Fibroblast of the conjunctiva (primary cell): ENCODE measurements at regions not wholly inside any gene's neighbourhood (a gene's known extent, or its start where the extent isn't known, plus 50 kb on each side); places are given as distances from the start of the nearest gene placed in this dataset.

Source experiments
- DNase-seq: peaks from one replicate; pipeline ENCODE4 v3.0.0-alpha.2; 2010; ENCODE audit warnings: low read depth

DNA sequence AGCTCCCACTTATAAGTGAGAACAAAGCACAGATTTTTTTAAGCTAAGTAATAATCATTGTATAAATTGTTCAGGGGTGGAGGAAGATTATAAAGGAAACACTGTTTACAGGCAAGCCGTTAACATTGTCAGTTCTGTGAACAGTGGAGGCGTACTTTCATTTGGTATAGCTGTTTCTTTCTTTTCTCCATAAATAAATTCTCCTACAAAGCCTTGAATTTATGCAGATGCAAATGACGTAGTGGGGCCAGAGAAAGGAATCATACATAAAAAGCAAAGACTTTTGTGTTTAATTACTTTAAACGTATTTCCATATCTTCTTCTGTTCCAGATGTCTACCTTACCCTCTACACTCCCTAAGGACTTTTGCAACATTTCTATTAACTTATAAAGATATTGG, 914.9 kb downstream of the ZPLD1 start:
- DNase-seq = no peak

DNA sequence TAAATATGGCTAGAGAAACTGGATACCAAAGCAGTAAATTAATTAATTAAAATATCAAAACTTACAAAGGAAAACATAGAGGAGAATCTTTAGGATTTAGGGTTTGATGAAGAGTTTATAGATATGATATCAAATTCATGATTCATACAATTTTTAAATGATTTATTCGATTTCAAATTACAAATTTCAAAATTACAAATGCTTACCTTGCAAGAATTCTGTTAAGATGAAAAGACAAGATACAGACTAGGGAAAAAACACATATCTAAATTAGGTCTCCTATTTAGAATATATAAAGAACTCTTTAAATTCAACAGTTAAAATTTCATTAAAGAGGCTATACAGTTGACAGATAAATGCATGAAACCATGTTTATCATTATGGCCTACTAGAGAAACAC, 930.7 kb downstream of the ZPLD1 start:
- no peak for DNase-seq

DNA sequence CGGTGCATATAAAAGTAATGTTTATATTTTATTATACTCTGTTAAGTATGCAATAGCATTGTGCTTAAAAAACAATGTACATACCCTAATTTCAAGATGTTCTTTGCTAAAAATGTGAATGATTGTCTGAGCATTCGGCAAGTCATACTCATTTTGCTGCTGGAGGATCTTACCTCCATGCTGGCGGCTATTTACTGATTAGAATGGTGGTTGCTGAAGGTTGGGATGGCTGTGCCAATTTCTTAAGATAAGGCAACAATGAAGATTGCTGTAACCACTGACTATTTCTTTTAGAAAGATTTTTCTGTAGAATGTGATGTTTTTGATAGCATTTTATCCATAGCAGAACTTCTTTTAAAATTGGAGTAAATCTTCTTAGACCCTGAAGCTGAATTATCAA, 932.7 kb downstream of the ZPLD1 start:
- DNase-seq = no peak

DNA sequence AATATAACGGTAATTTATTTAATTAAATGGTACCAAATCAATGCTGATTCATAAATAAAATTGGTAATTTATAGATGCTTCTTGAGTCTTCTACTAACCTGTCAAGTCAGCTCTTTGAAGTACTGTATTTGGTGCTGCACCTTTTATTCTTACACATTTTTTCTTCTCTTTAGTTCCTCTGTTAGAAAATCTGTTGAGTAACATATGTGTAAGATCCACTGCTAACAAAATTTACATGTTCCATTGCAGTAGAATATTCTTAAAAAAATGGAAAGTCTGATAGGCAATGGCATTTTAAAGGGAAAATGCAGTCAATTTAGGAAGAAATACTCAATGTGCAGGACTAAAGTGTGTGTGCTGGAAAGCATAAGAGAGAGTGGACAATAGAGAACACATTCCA, 936.6 kb downstream of the ZPLD1 start:
- DNase-seq = no peak

DNA sequence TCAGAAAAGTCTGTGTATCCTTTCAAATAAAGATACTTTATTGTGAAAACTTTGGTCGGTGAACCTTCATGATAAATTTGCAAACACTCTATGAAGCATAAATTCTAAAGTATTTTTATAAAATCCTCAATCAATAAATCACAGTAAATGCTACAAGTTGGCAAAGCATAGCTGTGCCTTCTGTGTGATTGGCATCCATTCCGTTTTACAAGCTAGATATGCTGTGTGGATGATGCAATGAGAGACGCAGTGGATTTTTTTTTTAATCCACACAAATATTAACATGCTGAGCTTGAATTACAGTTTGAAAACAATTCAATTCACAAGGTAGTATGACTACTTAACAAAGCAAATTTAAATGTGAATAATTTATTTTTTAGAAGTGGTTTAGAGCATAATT, 937.2 kb downstream of the ZPLD1 start:
- DNase-seq = no peak

DNA sequence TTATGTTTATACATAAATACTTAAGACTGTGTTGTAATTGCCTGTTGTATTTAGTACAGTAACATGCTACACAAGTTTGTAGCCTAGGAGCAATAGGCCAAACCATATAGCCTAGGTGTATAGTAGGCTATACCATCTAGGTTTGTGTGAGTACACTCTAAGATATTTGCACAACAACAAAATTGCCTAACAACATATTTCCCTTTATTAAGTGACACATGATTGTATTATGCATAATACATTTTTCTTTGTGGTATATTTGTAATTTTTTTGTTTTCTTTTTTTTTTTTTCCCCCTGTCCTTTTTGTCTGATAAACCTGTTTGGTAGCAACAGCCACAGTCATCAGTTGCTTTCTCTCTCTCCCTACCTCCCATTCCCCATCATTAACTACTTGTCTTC, 945.6 kb downstream of the ZPLD1 start:
- DNase-seq = no peak

DNA sequence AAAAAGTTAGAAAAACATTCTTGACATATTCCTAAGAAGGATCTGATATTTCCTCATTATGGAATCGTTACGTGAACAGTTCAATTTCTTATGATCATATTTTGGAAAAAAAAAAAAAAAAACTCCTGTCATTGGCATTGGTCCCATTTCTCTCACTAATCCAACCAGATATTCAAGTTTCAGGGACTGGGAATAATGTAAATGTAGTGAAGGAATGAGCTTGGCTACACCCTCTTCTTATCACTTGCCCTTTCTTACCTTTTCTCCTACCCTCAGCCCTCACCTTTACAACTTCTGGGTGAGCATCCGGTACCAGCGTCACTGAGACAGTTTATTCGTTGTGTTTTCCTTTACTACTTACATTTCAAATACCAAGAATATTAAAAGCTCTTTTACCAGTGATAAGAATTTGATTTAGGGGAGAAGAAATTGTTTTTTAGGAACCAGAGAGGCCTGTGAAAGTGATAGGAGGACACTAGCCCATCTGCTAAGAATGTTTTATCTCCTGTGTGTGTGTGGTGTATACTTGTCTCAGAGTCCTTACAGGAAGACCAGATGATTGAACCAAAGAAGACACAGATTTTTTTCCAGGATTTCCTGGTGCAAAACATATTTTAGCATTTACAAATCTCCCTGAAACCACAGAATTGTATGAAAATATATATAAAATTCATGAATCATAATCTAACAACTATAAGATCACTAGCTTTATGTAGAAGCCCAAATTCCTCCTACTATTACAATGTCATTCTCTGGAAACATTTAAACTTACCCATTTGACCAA, 946.7 kb downstream of the ZPLD1 start:
- DNase-seq = no peak

DNA sequence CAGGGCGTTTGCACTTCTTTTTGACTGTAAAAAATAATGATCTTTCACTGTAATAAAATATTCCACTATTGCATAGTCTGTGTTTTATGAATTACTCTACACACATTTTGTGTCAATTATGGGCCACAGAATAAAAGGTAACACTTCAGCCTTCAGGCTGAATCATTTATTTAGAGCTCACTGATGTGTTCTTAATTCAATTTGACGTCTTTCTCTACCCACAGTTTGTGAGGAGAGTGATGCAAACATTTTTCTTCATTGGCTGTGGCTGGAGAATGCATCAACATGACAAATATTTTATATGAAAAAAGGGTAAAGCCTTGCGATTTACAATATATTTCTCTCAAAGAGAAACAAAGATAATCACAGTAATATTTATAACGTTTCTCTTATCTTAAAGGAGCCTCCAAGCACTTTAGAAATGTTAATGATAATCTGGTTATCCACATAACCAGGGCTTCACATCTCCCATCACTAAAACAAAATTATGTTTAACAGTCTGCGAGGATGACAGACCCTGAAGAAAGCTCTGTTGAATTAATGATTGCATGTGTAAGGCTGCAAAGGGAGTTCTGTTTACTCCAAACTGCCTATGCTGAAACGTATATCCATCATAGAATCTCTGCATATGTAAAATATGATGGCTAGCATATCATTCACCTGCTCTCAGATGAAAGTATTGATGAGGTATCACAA, 951.3 kb downstream of the ZPLD1 start:
- no peak for DNase-seq

DNA sequence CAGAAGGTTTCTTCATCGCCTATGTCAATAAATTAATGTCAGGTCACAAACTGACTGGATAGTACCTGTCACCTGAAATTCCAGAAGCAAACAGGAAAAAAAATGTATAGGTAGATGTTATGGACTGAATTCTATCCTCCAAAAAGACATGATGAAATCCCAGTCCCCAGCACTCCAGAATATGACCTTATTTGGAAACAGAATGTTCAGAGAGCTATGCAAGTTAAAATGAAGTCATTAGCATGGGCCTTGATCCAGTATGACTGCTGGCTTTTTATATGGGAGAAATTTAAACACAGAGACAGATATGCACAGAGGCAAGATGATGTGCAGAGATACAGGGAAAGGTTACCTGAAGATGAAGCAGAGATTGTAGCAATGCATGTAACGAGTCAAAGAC, 953.4 kb downstream of the ZPLD1 start:
- DNase-seq = peak; percentile 24

DNA sequence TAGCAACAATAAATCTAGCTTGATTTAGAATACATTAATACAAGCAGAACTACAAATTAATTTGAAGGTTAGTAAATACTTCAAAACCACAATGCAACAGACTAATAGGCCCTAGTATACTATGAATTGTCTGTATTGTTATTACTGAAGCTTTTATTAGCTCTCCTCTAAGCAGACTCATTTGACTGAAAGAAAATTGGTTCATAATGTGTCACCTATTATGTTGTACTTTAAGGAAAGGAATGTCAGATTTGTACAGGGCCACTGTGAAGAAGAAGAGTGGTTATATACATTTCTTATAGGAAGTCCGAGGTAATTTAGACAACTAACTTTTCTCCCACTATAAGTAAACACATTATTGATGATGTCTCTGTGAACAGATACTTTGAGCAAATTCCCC, 954.5 kb downstream of the ZPLD1 start:
- no peak for DNase-seq

DNA sequence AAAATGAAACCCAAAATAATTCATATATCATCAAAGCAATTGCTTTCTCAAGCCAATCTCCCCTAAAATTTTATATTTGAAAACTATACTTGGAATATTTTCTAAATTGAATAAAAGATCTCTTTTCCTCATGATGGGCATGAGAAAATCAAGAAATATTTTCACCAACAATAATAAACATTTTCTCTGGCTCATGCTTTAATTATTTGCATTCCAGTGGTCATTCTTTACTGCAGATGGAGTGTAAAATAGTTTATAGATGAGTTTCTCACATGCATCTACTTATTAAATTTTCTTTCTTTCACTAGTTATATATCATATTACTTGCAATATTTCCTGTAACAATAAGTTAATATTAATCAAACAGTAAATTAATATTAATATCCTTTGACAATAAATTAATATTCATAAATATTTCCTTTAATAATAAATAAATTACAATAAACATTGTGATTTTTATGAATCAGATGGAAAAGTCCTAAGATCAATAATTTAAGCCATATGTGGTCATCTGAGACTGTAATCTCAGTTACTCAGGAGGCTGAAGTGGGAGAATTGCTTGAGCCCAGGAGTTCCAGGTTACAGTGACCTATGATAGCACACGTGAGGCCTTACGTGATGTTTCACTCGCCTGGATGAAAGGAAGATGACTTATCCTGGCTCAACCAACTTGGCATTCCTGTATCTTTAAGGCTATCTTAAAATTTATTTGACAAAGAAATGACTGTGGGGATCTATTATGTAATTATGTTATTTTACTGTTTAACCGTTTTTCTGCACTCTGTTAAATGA, 958.8 kb downstream of the ZPLD1 start:
- no peak for DNase-seq

DNA sequence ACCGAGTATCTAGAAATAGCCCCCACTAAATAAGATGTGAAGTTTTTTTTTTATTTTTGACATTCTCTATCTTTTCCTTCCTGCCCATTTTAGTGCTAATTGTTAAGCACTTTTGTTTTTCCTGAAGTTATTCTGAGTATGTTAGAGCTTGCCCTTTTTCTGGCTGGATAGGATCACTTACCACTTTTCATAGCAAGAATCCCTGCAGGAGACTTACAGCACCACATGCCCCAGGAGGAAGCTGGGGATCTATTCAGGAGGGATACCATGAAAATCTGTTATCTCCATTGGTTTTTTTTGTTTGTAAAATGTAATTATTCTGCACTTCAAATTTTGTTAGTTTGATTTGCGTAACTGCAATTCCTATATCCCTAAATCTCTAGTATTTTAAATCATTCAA, 968.4 kb downstream of the ZPLD1 start:
- DNase-seq = no peak

DNA sequence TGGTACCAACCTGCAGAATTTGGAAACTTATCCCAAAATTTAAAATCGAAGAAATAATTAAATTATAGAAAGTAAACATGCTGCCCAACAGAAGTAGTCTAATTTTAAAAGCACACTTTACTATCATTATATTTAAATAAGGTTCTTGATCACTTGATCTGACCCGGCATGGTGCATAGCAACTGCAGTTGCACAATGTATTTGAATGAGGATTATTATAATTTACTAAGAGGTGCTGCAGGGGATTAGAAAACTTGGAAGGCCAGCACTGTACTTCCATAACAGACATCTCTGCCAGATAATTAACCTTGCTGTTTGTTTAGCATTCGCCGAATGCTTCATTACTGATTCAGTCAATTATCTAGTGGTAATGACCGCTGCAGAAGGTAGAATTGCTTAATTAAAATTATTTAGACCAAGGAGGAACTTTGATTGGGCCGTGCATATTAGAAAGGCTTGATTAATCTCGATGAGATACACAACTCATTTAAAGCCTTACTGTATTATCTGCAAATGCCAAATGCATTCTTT, 971.6 kb downstream of the ZPLD1 start:
- DNase-seq = no peak

DNA sequence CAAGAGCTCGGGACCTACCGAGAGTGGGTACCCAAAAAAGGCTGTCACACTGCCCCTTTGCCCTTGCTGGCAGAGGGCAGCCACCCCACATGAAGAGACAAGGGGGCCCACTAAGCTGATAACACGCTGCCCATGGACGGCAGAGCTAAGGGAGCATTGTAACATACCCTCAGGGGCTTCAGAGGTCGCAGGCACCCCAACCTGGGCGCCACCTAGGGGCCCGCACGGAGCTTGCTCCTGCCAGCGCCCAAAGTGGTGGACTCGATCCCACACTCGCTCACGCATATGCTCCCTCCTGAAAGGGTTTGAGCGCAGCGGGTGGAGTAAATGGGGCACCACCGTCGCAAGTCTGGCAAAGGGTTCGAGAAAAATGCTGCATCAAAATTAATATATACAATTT, 975.4 kb downstream of the ZPLD1 start:
- DNase-seq = no peak

DNA sequence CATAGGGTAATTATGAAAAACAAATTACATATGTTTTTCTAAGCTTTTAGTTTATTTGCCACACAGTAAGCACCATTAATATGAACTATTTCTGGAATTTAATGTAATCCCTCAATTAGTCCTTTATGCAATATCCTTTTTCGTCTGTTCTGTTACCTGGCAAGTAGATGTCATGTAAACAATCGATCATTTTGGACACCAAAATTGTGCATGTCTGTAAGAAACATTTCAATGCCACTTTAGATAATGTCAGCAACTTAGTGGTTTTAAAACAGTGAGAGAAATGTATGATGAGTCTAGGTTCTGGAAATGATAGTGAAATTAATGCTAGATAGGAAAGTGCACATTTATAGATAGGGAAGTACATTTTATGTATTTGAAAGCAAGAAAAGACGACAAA, 986.6 kb downstream of the ZPLD1 start:
- DNase-seq = no peak

DNA sequence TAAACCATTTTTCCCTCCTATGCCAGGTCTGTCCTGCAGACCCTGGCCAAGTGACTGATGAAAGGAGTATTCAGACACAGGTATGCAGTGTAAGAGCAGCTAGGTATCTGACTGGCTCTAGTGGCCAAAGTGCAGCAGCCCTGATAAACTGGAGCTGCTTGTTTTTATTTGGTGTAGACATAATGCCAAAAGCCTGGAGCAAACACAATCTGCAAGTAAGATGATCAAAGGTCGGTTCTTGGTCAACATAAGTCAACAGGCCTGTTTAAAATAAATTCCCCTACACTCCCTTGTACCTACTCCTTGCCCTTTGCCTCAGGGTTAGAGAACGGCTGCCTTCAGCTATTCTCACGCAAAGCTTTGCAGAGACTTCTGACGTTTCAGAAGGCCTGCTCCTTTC, 1003.1 kb downstream of the ZPLD1 start:
- no peak for DNase-seq

DNA sequence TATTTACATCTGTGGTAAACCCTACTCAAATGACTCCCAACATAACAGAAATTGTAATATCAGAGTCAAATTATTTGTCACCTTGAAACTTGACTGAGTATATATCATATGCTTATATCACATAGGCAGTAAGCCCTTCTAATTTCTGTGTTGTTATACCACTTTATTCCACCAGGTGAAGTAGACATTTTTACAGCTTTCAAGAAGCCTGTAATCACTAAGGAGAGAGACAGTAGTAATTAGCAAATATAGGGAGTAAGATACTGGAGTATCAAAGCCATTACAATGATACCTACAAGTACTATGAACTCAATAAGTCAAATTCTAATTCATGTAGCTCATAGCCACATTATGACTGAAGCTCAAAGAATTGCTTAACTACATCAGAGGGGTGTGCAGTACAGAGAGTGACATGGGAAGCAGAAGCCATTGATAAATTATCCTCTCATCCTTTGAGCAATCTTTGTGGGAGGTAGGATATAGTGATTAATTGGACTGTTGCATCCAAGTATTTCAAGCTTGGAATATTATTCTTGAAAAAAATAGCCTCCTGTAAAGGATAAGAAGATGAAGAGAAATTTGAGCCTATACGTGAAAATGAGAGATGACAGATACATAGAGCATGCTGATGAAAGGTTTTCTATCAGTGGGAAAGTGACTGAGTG, 1005.9 kb downstream of the ZPLD1 start:
- no peak for DNase-seq

DNA sequence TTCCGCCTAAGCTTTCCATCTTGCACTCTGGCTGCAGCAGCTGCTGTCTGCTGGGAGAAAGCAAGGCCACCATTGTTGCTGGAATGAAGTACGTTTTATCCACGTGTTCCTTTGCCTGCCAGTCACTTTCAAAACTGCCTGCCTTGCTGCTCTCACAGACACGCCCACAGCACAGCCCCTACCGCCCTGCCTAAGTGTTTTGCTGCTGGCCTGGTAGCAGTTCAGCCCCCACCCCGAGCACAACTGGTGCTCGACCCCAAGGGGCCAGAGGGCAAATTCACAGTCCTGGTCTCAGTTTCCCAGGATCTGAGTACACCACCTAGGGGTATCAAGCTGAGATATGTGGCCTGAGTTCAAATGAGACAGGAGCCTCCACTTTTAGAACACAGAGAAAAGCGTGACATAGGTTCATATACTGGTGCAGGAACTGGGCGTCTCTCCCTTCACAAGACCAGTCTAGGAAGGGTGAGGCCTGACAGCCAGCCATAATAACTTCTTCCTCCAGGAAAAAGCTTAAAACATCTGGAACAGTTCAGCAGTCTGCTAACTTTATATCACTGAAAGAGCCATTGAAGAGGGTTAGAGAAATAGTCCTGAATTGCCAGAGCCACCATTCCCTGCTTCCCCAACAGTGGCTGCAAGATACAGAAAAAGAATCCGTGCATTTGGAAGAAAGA, 1012.3 kb downstream of the ZPLD1 start:
- no peak for DNase-seq

DNA sequence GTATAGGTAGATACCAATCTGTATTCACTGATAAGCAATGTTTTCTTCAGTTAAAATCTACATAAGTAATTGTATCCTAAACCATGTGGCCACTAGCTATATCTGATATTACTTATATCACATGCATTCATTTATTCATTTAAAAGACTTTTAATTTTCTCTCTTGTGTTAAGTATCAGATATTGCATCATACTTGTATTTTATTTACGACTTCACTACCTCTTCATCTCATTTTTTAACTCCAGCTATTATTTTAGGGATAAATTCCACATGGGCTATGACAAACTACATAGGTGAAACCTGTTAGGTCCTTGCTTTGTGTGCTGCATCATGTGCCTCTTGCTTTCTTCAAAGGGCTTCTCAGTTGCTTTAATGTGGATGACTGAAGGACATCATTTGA, 1018.3 kb downstream of the ZPLD1 start:
- DNase-seq = no peak

DNA sequence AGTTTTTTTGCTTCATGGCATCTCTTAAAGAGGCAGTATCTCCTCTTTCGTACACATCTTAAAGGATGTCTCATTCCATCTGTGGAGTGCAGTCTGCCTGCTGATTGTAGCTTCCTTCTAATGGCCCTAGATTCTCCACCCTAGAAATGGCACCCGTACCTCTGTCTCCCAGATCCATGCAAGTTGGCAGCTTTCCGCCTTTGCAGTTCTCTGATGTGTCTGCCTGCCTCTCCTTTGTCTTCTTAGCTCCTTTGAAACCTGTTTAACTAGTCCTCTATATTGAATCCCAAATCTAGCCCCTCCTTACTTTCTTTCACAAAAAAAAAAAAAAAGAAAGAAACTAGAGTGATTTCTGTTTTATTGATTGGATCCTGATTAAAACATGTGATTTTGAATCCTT, 1025.0 kb downstream of the ZPLD1 start:
- no peak for DNase-seq

DNA sequence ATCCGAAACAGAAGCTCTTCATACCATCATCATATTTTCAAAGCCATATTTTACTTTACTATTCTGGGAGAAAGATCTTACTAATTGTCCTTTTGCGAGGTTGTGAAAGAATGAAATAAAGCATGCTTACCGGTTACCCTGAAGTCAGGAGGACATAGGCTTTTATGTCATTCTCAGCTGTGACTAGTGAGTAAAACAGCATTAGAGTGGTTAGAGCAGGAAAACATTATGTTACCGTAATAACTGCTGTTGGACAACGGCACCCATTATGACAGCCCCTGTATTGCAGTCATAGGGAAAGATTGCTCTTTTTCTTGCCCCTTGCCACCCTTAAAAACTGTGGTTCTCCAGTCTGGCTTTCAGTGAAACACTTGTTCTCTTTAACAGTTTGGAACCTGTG, 1035.7 kb downstream of the ZPLD1 start:
- no peak for DNase-seq

DNA sequence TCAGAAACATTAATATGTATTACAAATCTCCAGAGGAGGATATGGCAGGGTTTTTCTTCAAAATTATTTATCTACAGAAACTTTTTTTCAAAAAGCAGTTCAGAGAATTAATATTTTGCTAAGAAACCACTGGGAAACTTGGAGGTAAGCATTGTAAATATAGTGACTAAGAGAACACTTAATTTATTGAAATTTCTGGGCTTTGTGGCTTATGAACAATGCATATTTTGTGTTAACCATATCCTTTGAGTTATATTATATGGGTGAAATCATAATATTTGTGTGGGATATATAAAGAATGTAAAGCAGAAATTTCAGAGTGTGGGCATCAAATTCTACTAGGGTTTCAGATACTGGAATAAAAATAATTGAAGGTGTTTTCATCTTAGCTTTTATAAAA, 1059.2 kb downstream of the ZPLD1 start:
- DNase-seq = no peak
